Limb (tissue), 2 donors: ENCODE measurements at regions not wholly inside any gene's neighbourhood (a gene's known extent, or its start where the extent isn't known, plus 50 kb on each side); places are given as distances from the start of the nearest gene placed in this dataset.
A peak's percentile ranks its signal among the peaks of the same experiment; 100 is the strongest.

Source experiments
- DNase-seq, 2 donors: peaks; one replicate each; pipeline ENCODE4 v3.0.0-alpha.2; 2016; ENCODE audit errors: extremely low spot score in 2 of 2

DNA sequence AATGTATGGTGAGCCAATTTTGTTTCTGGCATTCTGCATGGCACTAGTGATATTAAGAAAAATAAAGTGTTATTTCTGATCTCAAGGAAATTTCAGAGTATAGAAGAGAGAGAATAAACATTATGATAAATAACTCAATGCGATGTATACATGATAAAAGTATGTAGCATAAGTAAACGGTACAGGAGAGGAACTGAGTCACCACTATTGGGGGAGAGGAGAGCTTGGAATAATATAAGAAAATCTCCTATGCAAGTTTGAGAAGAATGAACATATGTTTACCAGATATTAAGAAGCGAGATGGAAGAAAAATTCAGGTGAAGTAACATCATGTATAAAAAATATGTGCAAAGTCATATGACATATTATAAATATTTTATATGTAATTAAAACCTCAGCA lies 1230.3 kb upstream of the CITED2 start:
- no peak for DNase-seq

DNA sequence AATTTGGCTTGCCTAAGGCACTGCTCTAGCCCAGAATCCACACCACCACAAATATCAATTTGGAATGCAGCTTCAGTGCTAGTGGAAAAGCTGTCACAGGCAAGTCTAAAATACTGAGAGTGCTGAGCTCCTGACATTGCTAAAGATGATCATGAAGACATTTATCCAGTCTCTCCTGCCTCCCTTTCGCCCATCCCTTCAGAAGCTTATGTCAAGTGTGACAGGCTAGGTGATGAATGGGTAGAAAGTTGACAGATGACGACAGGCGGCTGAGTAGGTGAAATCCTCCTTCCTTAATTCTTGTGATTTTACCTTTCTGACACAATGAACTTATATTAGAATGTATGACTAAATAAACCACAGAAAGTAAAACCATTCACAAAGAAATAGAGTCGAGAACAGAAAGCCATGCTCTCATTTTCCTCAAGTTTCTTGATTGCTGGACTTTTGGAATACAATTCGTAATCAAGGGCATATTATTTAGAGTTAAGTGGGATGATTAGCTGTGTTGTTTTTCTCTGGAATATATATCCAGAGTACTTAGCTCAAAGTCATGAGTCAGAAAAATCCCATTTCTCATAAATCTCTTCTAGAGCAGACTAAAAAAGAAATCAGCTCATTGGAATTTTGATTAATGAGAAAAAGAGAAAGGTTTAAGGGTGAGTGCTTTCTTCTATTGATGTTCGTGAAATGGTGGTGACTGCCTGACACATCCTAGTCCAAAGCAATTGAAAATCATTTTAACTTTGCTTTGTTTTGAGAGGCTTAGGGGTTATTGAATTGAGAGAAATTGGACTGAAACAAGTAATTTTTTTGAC lies 1228.2 kb upstream of the CITED2 start:
- DNase-seq: no peak

DNA sequence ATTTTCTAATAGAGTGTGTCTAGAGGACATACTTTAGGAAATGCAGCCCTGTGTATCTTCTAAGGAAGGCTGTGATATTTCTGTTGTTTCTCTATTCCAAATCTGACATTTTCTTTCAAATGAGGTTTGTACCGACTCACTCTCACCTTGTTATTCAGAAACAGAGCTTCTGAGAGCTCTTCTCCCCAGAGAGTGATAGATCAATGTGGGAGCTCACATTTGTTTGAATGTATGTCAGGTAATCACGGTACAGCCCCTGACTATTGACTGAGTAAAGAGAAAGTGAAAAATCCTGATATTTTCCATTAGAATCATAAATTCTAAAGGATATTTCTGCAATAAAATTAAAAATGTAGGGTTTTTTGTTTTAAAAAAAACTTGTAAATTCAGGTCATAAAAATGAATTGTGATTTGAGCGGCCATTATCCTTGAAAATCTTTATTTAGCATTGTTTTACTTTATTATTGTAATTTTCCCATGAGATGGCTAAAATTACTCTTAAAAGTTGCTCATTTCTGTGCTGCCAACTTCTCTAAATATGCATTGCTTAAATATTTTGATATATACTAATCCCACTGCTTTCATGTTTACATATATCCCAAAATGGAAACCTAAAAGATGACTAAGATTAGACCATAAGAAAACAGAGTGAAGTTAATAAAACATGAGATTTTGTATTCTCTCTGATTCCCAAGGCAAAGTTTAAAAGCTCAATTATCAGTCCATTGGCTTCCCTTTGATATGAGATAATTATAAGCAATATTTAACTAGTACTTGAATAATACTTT lies 1226.8 kb upstream of the CITED2 start:
- DNase-seq: no peak

DNA sequence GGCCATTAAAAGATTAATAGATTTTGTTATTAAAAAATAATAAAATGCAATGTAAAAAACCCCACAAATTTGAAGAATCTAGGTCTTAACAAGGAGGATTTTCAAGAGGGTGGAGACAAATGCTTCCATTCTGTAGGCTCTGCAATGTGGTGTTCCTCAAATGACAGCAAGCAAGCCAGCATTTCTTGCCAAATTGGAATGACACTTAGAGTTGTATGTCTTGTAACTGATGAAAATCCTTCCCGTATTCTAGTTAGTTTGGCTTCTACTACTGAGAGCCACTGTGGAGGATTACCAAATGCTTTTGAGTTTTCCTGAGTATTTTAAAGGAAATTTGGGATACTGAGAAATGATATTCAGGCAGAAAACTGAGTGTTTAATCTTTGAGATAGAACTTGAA lies 1225.5 kb upstream of the CITED2 start:
- DNase-seq: no peak

DNA sequence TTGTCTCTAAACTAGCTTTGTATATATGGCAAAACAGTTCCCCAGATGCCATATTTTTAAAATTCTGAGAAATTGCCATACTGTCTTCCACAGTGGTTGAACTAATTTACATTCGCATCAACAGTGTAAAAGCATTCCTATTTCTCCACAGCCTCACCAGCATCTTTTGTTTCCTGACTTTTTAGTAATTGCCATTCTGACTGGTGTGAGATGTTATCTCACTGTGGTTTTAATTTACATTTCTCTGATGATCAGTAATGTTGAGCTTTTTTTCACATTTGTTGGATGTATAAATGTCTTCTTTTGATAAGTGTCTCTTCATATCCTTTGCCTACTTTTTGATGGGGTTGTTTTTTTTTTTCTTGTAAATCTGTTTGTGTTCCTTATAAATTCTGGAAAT lies 1222.7 kb upstream of the CITED2 start:
- DNase-seq: no peak

DNA sequence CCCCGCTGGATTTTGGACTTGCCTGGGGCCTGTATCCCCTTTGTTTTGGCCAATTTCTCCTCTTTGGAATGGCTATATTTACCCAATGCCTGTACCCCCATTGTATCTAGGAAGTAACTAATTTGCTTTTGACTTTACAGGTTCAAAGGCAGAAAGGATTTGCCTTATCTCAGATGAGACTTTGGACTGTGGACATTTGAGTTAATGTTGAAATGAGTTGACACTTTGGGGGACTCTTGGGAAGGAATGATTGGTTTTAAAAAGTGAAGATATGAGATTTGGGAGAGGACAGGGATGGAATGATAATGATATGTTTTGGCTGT lies 1220.3 kb upstream of the CITED2 start:
- no peak for DNase-seq

DNA sequence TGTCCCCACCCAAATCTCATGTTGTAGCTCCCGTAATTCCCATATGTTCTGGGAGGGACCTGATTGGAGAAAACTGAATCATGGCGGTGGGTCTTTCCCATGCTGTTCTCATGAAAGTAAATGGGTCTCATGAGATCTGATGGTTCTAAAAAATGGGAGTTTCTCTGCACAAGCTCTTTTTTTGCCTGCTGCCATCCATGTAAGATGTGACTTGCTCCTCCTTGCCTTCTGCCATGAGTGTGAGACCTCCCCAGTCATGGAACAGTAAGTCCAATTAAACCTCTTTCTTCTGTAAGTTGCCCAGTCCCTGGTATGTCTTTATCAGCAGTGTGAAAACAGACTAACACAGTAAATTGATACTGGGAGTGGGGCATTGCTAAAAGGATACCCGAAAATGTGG lies 1218.4 kb upstream of the CITED2 start:
- DNase-seq: no peak

DNA sequence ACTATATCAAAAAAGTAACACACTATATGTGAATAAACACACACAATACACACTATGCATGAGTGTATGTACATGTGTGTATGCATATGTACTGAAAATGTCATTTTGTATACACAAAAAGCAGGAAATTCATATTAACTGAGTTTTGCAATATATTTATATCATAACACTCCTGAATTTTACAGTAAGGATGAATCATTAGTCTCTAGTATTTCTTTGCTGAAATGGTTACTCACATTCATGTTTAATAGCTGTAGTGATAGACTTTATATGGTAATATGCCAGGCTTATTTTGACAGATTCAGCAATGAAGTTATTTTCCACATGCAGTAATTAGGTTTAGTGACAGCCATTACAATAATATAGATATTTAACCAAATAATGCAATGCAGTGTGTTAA lies 1216.2 kb upstream of the CITED2 start:
- DNase-seq: no peak

DNA sequence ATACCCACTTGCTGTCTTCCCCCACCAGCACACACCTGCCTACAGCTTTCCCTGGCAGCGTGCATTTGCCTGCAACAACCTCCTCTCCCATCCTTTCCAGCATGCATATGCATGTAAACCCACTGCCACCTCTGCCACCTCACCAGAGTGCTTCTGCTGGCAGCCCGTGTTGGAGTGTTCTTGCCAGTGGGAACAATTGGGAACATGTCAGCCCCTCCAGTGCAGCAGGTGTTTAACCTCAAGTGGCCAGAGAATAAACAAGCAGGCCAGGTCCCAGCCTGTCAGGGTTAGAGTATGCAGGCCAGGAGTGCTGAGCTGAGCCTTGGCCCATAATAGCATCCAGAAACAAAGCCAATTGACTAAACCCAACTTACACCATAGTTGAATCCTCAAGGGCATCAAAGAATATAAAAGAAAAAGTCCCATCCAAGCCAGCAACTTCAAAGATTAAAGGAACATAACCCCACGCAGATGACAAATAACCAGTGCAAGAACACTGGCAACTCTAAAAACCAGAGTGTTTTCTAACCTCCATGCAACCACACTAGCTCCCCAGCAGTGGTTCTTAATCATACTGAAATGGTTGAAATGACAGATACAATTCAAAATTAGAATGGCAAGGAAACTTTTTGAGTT lies 1212.1 kb upstream of the CITED2 start:
- no peak for DNase-seq

DNA sequence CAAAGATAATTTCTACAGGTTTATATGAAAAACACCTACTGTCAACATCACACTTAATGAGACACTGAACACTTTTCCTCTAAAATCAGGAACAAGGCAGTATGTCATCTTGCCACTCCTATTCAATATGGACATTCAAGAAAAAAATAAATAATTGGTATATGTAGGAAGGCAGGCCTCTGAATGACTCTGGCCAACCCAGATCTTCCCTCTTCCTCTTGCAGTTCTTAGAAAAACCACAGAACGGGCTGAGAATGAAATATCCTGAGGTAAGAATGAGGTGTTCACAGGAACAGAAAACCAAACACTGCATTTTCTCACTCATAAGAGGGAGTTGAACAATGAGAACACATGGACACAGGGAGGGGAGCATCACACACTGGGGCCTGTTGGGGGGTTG lies 1207.2 kb upstream of the CITED2 start:
- DNase-seq: no peak

DNA sequence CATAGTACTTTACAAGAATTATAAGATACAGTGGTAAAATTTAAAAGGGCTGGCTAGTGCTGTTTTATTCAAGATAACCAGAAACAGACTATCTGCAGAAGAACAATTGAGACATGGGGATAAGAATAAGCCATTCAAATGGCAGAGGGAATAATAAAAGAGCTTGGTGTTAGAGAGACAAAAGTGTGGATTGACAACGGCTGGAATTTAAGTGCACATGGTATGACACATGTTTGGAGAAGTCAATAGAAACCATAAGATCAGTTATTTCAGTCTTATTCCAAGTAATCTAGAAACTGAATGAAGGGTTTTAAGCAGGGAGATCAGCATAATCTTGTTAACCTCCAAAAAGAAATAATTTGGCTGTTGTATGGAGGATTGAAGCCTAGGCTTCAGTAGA lies 1205.5 kb upstream of the CITED2 start:
- no peak for DNase-seq

DNA sequence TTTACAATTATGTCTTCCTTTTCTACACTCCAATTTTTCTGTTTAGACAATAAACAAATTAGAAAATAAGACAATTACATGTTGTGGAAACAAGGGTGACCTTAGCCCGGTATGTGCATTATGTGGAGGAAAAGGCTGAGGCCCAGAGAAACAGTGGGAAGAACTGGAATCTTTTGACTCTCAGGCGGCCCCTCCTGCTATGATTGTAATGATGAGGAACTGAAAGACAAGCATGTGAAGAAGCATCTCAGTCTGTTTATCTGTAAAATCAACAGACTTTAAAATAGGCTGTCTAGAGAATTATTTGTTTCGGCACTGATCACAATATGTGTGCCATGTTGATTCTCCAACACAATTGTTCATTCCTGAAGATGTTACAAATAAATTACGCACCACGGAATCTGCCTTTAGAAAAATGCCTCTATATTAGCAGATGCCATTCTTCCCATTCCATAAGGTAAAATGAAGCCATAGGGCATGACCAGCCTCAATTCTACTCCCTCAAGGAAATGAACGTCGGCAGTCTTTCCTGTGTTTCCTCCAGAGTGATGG lies 1201.6 kb upstream of the CITED2 start:
- DNase-seq: no peak

DNA sequence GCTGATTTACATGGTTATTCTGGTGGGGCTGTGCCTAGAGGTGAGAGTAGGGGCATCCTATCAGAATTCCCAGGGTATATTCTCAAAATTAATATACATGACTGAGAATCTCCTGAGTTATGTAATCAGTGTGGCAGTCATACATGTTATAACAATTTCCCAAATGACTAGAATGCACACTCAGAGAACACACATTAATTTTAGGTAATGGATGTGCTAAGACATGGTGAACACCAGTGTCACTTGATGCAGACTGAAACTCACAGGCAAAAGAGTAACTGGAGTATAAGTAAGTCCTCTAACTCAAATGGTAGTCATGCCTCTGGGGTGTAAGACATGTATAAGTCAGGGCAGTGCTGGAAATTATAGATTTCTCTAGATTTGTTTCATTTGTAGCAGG lies 1198.4 kb upstream of the CITED2 start:
- no peak for DNase-seq

DNA sequence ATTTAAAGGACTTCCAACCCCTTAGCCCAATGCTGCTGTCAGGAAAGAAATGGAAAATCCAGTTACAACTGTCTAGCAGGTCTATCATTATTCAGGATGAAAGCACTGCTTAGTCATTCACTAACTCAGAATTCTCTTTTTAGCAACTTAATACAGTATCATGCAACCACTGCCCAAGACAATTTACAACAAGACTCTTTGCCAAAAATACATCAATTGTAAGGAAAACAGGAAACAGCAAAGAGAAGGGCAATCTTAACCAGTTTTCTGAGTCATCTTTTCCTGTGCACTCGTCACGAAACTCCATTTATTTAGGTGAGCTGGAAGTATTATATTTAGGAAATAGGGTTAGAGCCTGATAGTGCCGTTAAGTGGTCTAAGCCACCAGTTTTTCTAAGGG lies 1197.7 kb upstream of the CITED2 start:
- DNase-seq: peak in 1 of 2 donors; percentile 8

DNA sequence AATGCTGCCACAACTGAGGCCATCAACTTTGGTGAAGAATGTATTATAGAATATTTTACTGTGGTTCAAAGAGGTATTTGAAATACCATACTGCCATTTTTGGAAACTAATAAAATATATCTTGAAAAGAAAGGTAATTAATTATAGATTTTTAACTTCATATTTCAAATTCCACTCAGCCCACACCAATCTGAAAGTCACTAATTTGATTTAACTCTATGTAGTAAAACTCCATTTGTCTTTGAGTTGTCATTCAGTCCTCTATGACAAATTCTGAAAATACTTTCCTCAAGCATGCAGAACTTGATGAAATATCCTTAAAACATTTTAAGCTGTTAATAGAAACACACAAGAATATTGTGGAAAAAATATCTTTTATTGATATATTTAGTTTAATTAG lies 1196.7 kb upstream of the CITED2 start:
- DNase-seq: no peak

DNA sequence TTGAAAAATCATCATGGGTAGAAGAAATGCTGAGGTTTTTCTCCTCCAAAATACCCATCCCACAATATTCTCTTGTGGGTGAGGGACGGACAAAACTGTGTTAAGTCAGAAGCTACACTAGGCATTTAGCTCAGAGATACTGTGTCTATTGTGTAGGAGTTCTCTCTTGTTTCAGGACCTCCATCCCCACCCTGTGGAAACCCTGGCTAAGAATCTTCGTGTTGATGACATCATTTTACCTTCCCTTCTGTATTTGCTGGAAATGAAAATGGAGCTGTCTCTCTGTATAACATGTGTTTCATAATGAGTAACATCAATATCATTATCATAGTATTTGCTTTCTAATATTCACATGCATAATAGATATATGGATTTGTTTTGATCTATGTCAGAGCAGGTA lies 1193.0 kb upstream of the CITED2 start:
- DNase-seq: peak in 1 of 2 donors; percentile 6

DNA sequence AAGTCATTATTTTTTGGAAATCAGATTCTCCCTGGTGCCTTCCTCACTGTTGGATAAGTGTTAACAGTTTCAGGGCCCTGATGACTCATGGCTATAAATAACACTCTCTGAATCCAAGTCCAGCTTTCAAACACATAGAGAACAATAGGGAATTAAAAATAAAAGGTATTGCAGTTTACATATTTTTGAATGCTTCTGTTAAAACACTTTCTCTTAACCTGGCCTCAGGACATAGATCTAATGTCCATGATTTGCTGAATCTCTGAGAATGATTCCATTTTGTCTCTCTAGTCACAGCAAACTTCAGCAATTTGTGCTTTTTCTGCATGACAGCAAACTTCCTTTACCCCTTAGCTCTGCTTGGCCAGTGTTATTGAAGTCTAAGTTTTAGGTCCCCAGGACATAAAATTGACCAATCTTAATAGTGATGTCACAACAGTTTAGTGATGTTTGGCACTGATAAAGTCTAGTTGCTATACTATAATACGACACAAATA lies 1192.4 kb upstream of the CITED2 start:
- DNase-seq: peak in 1 of 2 donors; percentile 36

DNA sequence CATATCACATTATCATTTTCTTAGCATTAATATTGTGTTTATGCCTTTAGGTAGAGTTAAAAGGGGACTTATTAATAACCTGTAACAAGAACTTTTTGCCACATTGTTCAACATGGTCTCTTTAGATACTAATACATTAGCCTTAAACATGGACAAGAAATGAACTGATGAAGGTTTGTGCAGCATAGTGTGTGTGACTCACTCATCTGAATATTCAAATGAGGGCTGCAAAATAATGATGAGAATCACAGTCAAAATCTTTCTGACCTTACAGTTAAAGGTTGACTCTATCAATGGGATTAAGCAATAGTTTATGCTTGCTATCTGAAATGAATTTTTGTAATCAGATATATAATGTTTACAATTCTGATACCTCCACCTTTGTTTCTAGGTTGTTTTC lies 1189.3 kb upstream of the CITED2 start:
- no peak for DNase-seq

DNA sequence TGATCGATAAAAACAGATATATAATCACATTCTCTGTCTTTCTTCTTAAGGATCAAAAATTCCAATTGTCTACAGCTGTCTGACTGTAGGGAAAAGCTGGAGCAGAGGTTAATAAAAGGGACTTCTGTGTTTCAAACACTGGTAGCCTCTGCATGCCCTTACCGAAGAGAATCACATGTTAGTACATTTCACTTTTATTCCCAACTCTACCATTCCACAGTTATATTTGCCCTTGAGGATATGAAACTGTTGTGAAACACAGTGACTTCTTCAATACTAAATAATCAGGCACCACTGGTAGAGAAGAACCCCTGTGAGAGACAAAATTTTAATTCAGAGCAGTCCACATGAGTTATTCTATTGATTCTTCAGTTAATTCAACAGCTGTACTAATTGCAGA lies 1187.3 kb upstream of the CITED2 start:
- DNase-seq: no peak

DNA sequence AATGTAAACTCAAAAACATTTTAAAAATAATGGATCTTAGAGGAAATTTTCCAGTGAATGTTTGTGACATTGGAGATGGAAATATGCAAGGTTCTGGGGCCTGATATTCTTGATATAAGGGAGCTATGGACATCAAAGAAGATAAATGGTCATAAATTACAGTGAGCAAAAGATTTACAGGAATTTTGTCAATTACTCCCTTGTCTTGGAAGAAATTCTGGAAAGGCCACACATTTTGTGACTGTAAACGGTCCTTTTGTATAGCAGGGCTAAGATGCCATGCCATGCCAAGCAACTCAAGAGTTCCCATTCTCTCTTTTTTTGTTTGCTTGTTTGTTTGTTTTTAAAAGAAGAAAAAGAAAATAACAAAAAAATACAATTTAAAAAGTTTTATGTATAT lies 1186.2 kb upstream of the CITED2 start:
- DNase-seq: no peak

DNA sequence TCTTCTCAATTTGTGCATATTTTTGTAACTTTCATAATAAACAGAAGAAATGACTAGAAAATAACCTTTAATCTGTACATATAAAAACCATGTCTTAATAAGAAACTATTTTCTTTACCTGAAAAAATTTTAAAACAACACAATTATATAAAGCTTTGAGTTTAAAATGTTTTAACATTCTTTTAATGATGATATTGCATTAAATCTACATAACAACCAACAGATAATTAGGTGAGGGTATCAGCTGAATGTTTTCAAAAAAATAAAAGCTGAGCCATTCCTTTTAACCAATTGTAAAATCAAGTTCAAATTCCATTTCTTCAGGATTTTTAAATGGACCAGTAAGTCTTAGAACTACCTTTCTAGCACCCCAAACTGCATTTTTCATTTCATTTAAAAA lies 1185.0 kb upstream of the CITED2 start:
- DNase-seq: no peak

DNA sequence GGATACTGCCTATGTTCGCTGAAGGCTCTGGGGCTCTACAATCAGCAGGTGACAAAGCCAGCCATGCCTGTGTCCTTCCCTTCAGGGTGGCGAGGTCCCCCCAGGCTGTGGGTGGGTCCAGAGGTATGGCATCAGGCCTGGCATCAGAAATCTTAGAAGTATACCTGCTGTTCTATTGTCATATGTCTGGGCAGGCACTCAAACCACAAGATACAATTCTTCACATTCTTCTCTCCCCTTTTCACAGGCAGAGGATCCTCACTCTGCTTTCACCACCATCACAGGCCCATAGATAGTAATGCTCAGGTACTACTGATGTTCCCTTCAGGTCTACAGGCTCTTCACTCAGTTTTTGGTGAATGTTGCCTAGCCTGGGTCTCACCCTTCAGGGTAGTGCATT lies 1180.0 kb upstream of the CITED2 start:
- DNase-seq: no peak
